ENCODE measurements at regions not wholly inside any gene's neighbourhood (a gene's known extent, or its start where the extent isn't known, plus 50 kb on each side); places are given as distances from the start of the nearest gene placed in this dataset.
"Not testable (repeated sequence)": the region's sequence is repeated elsewhere in the genome, so short reads cannot be mapped to it uniquely, and the experiment has no call there.

DNA sequence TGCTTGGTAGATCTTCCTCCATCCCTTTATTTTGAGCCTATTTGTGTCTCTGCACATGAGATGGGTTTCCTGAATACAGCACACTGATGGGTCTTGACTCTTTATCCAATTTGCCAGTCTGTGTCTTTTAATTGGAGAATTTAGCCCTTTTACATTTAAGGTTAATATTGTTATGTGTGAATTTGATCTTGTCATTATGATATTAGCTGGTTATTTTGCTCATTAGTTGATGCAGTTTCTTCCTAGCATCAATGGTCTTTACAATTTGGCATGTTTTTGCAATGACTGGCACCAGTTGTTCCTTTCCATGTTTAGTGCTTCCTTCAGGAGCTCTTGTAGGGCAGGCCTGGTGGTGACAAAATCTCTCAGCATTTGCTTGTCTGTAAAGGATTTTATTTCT, 72.4 kb downstream of the HNRNPD start:
- DNase-seq, result not testable (repeated sequence)

DNA sequence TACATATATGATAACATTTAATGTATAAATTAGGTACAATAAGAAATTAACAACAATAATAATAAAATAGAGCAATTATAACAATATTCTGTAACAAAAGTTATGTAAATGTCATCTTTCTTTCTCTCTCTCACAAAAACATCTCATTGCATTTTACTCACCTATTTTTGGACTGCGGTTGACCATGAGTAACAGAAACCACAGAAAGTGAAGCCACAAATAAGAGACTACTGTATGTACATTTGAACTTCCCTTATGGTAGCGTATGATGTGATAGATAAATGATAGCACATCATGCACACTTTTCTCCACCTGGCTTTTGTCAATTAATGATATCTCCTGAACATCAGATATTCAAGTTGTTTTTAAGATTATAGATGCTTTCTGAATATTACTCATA, 80.5 kb downstream of the HNRNPD start:
- no peak for DNase-seq

DNA sequence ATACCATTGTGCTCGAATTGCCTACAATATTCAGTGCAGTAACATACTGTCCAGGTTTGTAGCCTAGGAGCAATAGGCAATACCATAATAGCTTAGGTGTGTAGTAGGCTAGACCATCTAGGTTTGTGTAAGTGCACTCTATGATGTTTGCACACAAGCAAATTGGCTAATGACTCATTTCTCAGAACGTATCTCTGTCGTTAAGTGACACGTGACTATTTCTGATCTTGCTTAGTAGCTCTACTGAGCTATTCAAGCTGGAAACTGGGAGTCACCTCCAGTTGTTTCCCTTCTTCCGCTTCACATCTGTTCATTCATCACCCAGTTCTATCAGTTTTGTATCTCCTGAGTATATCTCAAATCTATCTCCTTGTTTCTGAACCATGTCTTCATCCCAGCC, 86.1 kb downstream of the HNRNPD start:
- DNase-seq, result no peak

DNA sequence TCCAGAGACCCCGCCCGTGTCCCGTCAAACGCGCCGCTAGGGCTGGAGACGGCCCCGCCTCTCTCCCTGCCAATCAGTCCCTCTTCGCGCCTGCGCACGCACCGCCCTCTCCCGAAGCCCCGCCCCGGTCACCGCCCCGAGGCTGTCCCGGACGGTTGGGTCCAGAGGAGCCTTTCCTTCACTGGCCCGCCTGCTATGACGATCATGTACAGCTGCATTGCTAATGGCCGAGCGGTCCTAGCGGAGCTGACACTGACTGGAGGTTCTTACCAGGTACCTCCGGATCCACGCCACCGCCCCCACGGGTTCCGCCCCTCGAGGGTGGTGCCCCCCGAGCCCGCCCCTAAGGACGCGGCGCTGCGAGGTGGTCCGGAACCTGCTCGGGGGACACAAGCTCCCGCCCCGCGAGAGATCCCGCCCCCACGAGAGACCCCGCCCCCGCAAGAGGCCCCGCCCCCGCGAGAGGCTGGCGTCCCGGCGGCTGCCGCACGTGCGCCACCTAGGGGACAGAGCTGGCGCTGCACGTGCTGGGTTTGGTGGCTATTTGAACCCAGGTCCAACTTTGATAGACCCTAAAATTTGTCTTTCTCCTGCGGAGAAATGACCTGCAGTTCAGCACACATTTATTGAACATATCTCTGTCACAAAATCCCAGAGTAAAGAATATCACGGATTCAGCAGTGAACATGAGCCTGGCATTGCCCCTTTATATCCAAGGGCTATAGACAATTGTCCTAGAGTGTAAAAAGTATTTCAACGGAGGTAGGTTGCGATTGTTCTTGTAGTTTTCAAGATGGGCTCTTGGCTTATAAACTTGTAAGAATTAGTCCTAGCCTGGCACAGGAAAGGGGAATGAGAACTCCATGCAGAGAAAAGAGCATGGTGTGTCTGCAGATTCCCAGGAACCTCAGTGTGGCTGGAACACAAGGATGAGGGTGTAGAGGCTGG, 88.7 kb downstream of the HNRNPD start:
- DNase-seq, result peak; percentile 99

DNA sequence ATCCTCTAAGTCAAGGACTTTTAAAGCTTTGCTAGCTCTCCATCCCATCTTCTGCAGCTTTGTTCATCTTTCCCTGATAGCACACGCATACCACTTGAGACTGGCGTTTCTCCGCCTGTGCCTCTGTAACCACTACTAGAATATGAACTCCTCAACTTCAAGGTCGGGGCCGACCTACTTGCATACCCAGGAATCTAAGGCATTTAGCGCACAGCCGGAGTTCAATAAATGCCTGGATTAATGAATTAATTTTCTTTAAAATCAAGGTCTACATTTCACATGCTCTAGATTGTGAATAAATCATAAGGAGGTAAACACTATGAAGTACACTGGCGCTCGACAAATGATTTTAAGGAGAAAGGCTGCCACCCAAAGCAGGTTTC, 89.3 kb downstream of the HNRNPD start:
- peak; percentile 1 for DNase-seq

DNA sequence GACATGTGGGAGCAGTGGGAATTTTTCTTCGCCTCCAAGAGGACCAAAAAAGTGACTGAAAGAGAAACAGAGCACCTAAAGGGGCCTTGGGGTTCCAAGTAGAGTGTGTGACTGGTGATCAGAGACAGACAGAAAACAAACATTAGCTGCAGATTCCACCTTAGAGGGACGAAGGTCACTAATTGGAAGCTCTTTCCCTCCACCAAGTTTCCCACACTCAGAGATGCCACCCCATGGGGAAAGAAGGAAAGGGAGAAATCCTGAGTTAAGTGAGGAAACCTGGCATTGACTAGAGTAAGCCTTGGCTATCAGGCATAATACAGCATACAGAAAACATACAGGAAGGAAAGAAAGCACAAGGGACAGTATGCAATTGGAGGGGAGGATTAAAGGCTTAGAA, 90.9 kb downstream of the HNRNPD start:
- no peak for DNase-seq

DNA sequence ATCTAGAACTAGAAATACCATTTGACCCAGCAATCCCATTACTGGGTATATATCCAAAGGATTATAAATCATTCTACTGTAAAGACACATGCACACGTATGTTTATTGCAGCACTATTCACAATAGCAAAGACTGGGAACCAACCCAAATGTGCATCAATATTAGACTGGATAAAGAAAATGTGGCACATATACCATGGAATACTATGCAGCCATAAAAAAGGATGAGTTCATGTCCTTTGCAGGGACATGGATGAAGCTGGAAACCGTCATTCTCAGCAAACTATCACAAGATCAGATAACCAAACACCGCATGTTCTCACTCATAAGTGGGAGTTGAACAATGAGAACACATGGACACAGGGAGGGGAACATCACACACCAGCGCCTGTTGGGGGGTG, 94.2 kb downstream of the HNRNPD start:
- DNase-seq, result not testable (repeated sequence)

DNA sequence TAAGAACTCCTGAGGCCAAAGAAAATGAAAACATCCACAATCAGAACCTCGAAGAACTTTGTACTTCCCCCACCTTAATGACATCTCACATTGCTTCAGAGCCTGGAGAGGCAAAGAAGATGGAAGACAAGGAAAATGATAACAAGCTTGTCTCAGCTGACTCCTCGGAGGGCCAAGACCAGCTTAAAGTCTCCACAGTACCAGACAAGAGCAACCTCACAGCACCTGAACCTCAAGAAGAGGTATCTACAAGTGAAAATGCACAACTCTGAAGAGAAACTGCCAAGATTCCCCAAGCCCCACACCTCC, 97.5 kb downstream of the HNRNPD start:
- DNase-seq, result no peak

DNA sequence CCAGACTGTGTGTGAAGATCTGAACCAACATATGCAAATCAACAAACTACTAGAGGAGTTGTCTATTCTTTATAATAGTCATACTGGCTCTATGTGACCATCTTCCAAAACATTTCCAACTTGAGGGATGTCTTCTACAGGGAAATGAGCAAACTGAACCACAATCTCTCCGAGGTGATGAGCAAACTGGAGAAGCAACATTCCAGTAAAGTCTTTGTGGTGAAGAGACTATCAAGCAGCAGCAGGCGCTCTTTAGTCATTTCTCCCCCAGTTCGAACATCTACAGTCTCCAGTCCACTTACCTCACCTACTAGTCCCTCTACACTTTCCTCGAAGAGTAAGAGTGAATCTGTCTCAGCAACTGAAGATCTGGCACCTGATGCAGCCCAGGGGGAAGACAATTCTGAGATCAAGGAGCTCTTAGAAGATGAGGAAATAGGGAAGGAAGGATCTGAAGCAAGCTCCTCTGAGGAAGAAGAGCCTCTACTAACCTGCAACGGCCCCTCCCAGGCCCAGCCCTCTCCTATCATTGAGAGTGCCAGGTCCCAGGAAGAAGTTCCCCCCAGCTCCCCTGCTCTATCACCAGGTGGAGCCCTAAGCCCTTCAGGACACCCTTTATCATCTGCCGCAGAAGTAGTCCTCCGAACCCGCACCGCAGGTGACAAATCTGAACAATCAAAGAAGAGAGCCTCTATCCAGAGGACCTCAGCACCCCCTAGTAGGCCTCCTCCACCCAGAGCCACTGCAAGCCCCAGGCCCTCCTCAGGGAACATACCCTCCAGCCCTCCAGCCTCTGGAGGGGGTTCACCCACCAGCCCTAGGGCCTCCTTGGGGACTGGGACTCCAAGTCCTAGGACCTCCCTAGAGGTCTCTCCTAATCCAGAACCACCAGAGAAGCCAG, 98.1 kb downstream of the HNRNPD start:
- no peak for DNase-seq

DNA sequence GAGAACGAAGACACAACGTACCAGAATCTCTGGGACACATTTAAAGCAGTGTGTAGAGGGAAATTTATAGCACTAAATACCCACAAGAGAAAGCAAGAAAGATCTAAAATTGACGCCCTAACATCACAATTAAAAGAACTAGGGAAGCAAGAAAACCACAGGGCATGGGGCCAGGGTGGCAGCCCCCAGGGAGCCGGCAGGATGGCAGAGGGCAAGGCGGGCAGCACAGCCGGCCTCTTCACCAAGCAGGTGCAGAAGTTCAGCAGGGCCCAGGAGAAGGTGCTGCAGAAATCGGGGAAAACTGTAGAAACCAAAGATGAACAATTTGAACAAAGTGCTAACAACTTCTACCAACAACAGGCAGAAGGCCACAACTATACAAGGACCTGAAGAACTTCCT, 99.1 kb downstream of the HNRNPD start:
- not testable (repeated sequence) for DNase-seq

DNA sequence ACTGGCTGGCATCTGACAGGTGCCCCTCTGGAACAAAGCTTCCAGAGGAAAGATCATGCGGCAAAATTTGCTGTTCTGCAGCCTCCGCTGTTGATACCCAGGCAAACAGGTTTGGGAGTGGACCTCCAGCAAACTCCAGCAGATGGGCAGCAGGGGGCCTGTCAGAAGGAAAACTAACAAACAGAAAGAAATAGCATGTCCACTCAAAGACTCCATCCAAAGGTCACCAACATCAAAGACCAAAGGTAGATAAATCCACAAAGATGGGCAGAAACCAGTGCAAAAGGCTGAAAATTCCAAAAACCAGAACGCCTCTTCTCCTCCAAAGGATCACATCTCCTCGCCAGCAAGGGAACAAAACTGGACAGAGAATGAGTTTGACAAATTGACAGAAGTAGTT, 101.3 kb downstream of the HNRNPD start:
- not testable (repeated sequence) for DNase-seq

DNA sequence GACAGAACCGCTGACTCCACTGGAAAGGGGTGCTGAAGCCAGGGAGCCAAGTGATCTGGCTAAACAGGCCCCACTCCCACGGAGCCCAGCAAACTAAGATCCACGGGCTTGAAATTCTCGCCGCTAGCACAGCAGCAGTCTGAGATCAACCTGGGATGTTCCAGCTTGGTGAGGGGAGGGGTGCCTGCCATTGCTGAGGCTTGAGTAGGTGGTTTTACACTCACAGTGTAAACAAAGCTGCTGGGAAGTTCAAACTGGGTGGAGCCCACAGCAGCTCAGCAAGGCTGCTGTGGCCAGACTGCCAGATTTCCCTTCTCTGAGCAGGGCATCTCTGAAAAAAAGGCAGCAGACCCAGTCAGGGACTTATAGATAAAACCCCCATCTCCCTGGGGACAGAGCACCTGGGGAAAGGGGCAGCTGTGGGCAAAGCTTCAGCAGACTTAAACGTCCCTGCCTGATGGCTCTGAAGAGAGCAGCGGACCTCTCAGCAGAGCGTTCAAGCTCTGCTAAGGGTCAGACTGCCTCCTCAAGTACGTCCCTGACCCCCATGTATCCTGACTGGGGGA, 101.8 kb downstream of the HNRNPD start:
- DNase-seq, result not testable (repeated sequence)

DNA sequence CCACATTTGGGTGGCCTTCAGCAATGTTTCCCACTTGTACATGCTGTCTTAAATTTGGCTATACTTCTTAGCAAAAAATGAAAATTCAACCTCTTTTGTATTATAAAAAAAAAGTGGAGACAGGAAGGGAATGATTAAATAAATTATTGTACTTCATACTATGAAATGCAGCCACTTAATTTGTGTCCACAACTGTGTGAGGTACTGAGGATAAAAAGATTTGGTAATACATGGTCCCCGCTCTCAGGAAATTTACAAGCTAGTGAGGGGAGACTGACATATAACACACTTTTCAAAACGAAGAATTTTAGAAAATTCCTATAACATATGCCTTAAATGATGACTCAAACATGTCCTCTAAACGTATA, 105.0 kb downstream of the HNRNPD start:
- DNase-seq, result no peak

DNA sequence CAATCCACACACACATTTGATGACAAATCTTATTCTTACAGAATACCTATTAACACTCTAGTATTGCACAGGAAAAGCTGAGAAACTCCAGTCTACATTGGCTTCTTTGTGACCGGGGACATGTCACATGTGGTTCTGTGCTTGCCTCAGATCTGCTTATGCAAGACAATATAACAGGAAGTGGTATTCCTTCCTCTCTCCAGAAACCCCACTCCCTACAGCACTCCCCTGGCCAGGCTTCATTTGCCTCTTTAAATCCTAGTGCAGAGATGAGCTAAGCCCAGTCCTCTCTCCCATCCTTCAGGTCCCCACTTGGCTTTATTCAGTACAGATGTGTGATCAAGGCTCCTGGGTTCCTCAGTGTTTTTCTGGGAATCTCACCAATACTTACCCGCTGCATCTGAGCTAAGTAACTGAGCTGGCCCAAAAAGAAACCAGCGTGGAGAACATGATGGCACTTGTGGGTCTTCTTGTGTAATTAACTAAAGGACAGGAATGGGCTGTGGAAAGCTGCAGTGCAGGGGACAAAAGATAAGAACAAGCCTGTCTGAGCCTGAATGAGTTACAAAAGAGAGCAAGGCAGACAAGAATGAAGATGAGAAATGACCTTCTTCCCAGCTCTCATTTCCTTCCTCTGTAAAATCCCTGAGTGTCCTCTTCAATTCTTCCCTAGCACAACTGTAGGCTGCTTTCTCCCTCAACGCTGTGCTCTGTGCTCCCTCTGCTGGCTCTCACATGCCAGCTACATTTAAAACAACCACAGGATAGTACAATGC, 105.6 kb downstream of the HNRNPD start:
- DNase-seq, result peak; percentile 56

DNA sequence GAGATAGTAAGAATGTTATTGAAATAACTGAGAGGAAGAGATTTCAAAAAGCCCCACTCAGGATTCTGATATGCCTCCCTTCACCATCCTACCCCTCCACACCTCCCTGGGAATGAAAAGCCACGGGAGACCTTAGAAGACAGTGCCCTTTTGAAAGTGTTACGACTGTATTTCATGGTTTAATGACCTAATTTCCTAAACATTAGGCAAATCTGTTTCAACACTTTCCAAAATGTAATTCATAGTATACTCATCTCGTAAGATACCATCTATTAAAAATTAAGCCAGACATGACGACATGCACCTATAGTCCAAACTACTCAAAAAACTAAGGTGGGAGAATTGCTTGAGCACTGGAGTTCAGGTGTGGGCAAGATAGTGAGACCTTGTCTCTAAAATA, 106.3 kb downstream of the HNRNPD start:
- no peak for DNase-seq

DNA sequence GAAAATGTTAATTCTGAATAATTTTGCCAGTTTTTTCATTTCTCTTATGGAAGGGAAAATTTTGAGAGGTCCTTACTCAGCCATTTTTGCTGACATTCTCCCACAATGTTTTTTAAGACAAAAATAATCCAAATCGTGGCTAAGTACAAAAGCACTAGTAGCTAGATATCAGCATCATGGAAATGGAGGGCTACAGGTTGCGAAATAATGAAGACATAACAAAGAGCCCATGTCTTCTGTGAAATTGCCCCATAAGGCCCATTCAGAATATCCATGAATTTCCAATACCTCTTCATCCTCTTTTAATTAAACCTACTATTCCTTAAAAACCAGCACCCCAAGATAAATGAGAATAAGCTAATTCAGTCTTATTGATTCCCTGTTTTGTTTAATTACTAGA, 107.4 kb downstream of the HNRNPD start:
- no peak for DNase-seq

DNA sequence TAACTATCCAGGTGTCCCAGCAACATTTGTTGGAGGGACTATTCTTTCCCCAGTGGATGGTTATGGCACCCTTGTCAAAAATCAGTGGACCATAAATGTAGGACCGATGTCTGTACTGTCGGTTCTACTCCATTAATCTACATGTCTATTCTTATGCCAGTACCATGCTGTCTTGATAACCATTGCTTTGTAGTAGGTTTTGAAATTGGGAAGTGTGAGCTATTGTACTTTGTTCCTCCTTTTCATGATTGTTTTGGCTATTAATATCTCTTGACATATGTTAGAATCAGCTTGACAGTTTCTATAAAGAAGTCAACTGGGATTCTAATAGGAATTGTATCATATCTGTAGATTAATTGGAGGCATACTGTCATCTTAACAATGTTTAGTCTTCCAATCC, 112.7 kb downstream of the HNRNPD start:
- DNase-seq, result no peak

DNA sequence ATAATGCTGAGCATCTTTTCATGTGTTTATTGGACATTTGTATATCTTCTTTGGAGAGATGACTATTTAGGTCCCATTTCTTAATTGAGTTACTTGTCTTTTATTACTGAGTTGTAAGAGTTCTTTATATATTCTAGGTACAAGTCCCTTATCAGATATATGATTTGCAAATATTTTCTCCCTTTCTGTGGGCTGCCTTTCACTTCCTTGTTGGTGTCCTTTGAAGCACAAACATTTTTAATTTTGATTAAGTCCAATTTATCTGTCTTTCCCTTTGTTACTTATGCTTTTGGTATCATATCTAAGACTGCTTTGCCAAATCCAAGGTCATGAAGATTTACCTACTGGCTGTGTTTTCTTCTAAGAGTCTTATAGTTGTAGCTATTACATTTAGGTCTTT, 113.2 kb downstream of the HNRNPD start:
- DNase-seq, result no peak

DNA sequence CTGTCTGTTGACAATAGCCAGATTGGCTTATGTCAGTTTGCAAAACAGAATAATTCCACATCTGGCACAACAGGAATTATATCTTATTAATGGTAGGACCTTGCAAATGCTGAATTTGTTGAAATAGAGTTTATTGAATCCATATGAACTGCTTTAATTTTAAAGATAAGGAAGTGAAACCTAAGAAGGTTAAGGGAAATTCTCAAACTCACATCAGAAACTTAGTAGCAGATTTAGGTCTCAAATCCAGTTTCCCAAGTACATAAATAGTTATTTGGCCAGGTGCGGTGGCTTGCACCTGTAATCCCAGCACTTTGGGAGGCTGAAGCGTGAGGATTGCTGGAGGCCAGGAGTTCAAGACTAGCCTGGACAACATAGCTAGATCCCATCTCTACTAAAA, 117.1 kb downstream of the HNRNPD start:
- no peak for DNase-seq

DNA sequence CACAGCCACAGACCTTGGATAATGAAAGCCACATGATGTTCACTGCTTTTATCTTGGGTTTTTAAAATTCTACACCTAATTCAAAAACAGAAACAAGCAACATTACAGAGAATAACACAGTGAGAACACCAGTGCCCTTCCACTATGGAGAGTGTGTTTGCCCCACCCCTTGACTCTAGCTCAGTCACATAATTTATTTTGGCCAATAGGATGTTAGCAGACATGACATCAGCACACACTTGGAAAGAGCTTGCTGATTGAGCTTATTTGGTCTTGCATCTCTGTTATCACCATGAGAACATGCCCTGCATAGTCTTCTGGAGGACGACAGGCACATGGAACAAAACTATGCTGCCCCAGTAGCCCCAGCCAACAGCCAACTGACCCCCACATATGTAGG, 118.1 kb downstream of the HNRNPD start:
- no peak for DNase-seq

DNA sequence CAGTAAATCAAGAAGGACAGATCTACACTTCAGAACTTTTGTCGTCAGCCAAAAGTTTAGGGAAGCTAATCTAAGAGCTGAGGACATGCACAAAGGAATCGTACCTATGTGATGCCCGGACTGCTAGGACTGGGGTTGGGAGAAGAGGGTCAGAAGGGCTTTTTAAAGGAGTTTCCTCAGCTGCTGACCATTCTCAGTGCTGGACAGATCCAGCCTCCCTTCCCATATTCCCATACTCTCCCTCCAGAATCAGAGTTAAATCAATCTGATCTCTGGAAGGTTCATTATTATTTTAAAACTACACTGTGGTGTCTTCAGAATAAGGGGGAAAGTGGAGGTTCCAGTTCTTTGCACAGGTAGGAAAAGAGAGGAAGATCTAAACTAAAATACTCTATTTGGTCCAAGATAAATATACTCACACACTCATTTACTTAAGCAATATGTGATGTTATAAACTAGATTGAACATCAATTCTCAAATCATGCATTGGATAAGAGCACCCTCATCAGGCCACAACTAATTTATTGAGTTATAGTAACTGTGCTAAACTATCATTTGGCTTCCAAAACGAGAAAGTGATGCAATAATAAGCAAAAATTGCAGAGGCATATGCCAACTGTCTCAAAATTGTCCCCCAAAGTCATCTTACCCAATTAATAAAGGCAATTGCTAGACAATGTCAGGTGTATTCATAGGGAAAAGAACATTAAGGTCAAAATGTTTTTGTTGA, 124.7 kb downstream of the HNRNPD start:
- DNase-seq, result no peak

DNA sequence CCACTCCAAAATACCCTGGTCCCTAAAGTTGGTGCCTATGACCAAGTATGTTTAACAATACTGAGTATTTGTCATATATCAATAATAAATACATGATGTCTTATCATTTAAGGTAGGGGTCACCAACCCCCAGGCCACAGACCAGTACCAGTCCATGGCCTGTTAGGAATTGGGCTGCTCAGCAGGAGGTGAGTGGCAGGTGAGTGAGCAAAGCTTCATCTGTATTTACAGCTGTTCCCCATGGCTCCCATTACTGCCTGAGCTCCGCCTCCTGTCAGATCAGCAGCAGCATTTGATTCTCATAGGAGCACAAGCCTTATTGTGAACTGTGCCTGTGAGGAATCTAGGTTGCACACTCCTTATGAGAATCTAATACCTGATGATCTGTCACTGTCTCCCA, 126.2 kb downstream of the HNRNPD start:
- DNase-seq, result no peak

Data from fibroblast of skin of scalp (primary cell).